K562 (cell line): ENCODE measurements at regions not wholly inside any gene's neighbourhood (a gene's known extent, or its start where the extent isn't known, plus 50 kb on each side); places are given as distances from the start of the nearest gene placed in this dataset.

Experiments
- CBX3 ChIP-seq, 2 experiments: IDR thresholded peaks; 1 replicate in 1 of 2; 2 replicates in 1 of 2; pipeline ENCODE4 v1.6.1; 2012; ENCODE audit warnings: inconsistent platforms in 2 of 2, low read length in 2 of 2, borderline replicate concordance in 1 of 2, control low read depth in 1 of 2
- CREB3L1 ChIP-seq: fragments of 450-650 bp; IDR thresholded peaks from 2 replicates; pipeline ENCODE4 v1.6.1; 2014; ENCODE audit warnings: low read depth, mild to moderate bottlenecking, moderate library complexity, borderline replicate concordance
- DLX4 ChIP-seq: fragments of 250-450 bp; sonication (Bioruptor Pico); IDR thresholded peaks from 2 replicates; pipeline ENCODE4 v1.6.1; 2021; ENCODE audit warnings: mild to moderate bottlenecking
- ETV1 ChIP-seq: fragments of 450-650 bp; conservative IDR thresholded peaks from 2 replicates; pipeline ENCODE4 v1.6.1; 2016; ENCODE audit warnings: missing genetic modification characterization, control low read depth, low read depth, missing compliant biosample characterization
- EZH2 ChIP-seq: IDR thresholded peaks from 2 replicates; pipeline ENCODE4 v1.6.1; 2012; ENCODE audit warnings: low read depth, mild to moderate bottlenecking, inconsistent platforms, low read length, borderline replicate concordance
- GABPB1 ChIP-seq: sonication (generic); formaldehyde crosslinking; IDR thresholded peaks from 2 replicates; pipeline ENCODE4 v1.8.0; 2022; ENCODE audit warnings: mild to moderate bottlenecking, missing genetic modification reagents
- GTF2A2 ChIP-seq: IDR thresholded peaks from 2 replicates; pipeline ENCODE4 v1.6.1; 2016; ENCODE audit warnings: mild to moderate bottlenecking, missing genetic modification characterization, missing compliant biosample characterization
- HBP1 ChIP-seq: fragments of 450-650 bp; formaldehyde crosslinking; IDR thresholded peaks from 2 replicates; pipeline ENCODE4 v1.4.0; 2022; ENCODE audit warnings: missing genetic modification characterization
- HDAC2 ChIP-seq: fragments of 450-650 bp; IDR thresholded peaks from 2 replicates; pipeline ENCODE4 v1.6.1; 2016; ENCODE audit warnings: mild to moderate bottlenecking
- HIVEP1 ChIP-seq: fragments of 250-450 bp; sonication (Bioruptor Pico); IDR thresholded peaks from 2 replicates; pipeline ENCODE4 v1.4.0; 2020; ENCODE audit warnings: mild to moderate bottlenecking
- MAFG ChIP-seq: fragments of 450-650 bp; conservative IDR thresholded peaks from 2 replicates; pipeline ENCODE4 v1.6.1; 2016; ENCODE audit warnings: missing genetic modification characterization, missing compliant biosample characterization
- MTA3 ChIP-seq: fragments of 450-650 bp; formaldehyde crosslinking; IDR thresholded peaks from 2 replicates; pipeline ENCODE4 v1.6.1; 2017; ENCODE audit warnings: mild to moderate bottlenecking, borderline replicate concordance
- PHTF2 ChIP-seq: fragments of 250-450 bp; sonication (Bioruptor Pico); IDR thresholded peaks from 2 replicates; pipeline ENCODE4 v1.5.0; 2021; ENCODE audit warnings: mild to moderate bottlenecking
- SMAD4 ChIP-seq: fragments of 250-450 bp; sonication (Bioruptor Pico); conservative IDR thresholded peaks from 2 replicates; pipeline ENCODE4 v1.8.0; 2021; ENCODE audit warnings: inconsistent platforms, mild to moderate bottlenecking, moderate library complexity
- TFAP4 ChIP-seq: sonication (generic); formaldehyde crosslinking; IDR thresholded peaks from 2 replicates; pipeline ENCODE4 v1.8.0; 2022; ENCODE audit warnings: missing genetic modification reagents, mild to moderate bottlenecking, moderate library complexity, borderline replicate concordance
- U2AF2 ChIP-seq: fragments of 200-400 bp; formaldehyde crosslinking; optimal IDR thresholded peaks from 2 replicates; pipeline ENCODE3; 2017; ENCODE audit warnings: low read depth, mild to moderate bottlenecking, low read length
- VEZF1 ChIP-seq: fragments of 200-800 bp; sonication (Bioruptor generic); IDR thresholded peaks from 2 replicates; pipeline ENCODE4 v1.6.1; 2017; ENCODE audit warnings: missing genetic modification characterization, missing compliant biosample characterization
- XRCC4 ChIP-seq: IDR thresholded peaks from one replicate; pipeline ENCODE4 v1.6.1; 2011; ENCODE audit not compliant: insufficient read depth, insufficient read length; ENCODE audit errors: extremely low read depth
- ZEB2 ChIP-seq: fragments of 450-650 bp; IDR thresholded peaks from 2 replicates; pipeline ENCODE4 v1.6.1; 2016
- ZNF280B ChIP-seq: fragments of 250-450 bp; sonication (Bioruptor Pico); IDR thresholded peaks from 2 replicates; pipeline ENCODE4 v1.5.1; 2021; ENCODE audit warnings: mild to moderate bottlenecking
- ZNF707 ChIP-seq: fragments of 250-450 bp; sonication (Bioruptor Pico); conservative IDR thresholded peaks from 2 replicates; pipeline ENCODE4 v1.8.0; 2022; ENCODE audit warnings: inconsistent platforms, mild to moderate bottlenecking, moderate library complexity
- ZNF75A ChIP-seq: fragments of 450-650 bp; formaldehyde crosslinking; IDR thresholded peaks from 2 replicates; pipeline ENCODE4 v1.4.0; 2020; ENCODE audit warnings: mild to moderate bottlenecking
- ZZZ3 ChIP-seq: fragments of 450-650 bp; IDR thresholded peaks from 2 replicates; pipeline ENCODE4 v1.6.1; 2016; ENCODE audit warnings: antibody characterized with exemption, mild to moderate bottlenecking, moderate library complexity

GRCh38 chr6:169921217-169921616, 169.8 kb downstream of the ERMARD start (continued):
- TF ChIP-seq VEZF1 (CRISPR knock-in tag) = no peak
- TF ChIP-seq XRCC4 = no peak
- TF ChIP-seq HBP1 (CRISPR knock-in tag) = no peak
- no peak for TF ChIP-seq ZNF707 (CRISPR knock-in tag)
- TF ChIP-seq DLX4 (CRISPR knock-in tag) = no peak
- peak; percentile 97 for TF ChIP-seq MTA3
- no peak for TF ChIP-seq HIVEP1 (CRISPR knock-in tag)
- no peak for TF ChIP-seq HDAC2
- TF ChIP-seq ZEB2 = no peak
- no peak for TF ChIP-seq EZH2
- no peak for TF ChIP-seq TFAP4 (CRISPR knock-in tag)
- no peak for TF ChIP-seq SMAD4
- TF ChIP-seq CBX3 (IDR thresholded peaks at IDR 0.05; ENCODE audit: borderline replicate concordance in 1 of 2, low read length in 2 of 2) = no peak
- no peak for TF ChIP-seq U2AF2
- no peak for TF ChIP-seq ZNF75A (CRISPR knock-in tag)
- TF ChIP-seq CREB3L1 = peak; percentile 98
- TF ChIP-seq GTF2A2 (tag) = no peak
- TF ChIP-seq ETV1 = no peak
- TF ChIP-seq GABPB1 = no peak
- TF ChIP-seq MAFG (tag) = 0 out of 2 replicates have a peak, but pooled peaks have one; percentile 13
- no peak for TF ChIP-seq ZZZ3
- no peak for TF ChIP-seq ZNF280B (CRISPR knock-in tag)
- no peak for TF ChIP-seq PHTF2 (CRISPR knock-in tag)
